Lung (tissue), 11 donors: ENCODE measurements at regions not wholly inside any gene's neighbourhood (a gene's known extent, or its start where the extent isn't known, plus 50 kb on each side); places are given as distances from the start of the nearest gene placed in this dataset.

ENCODE experiments used
- ATAC-seq: fragments of 200-7000 bp; cut with Tn5 transposase; one replicate; pipeline ENCODE4 v1.9.1; 2020; ENCODE audit warnings: moderate number of reproducible peaks; ENCODE audit not compliant: insufficient read depth, low FRiP score
- DNase-seq, 3 donors: peaks; one replicate each; pipeline ENCODE4 v3.0.0-alpha.2; 2013 to 2017
- H3K27ac ChIP-seq, 2 donors: one replicate each; pipeline ENCODE4 v1.5.1; 2013; ENCODE audit warnings: mild to moderate bottlenecking in 2 of 2, moderate library complexity in 2 of 2, control low read depth in 1 of 2, inconsistent platforms in 1 of 2, low read depth in 1 of 2, low read length in 1 of 2
- H3K27me3 ChIP-seq, 3 donors: one replicate each; pipeline ENCODE4 v1.5.1; 2013; ENCODE audit warnings: low read length in 2 of 3; ENCODE audit not compliant: control insufficient read depth in 3 of 3, insufficient read depth in 3 of 3
- H3K36me3 ChIP-seq, 4 donors: one replicate each; pipeline ENCODE4 v1.5.1; 2013; ENCODE audit warnings: low read length in 4 of 4, mild to moderate bottlenecking in 1 of 4, moderate library complexity in 1 of 4; ENCODE audit not compliant: control insufficient read depth in 4 of 4, insufficient read depth in 4 of 4
- H3K4me1 ChIP-seq, 5 donors: one replicate each; pipeline ENCODE4 v1.5.1; 2013; ENCODE audit warnings: low read length in 5 of 5, mild to moderate bottlenecking in 2 of 5, moderate library complexity in 1 of 5; ENCODE audit not compliant: control insufficient read depth in 5 of 5, insufficient read depth in 5 of 5
- H3K4me3 ChIP-seq: one replicate; pipeline ENCODE4 v1.5.1; 2013; ENCODE audit warnings: mild to moderate bottlenecking, control low read depth, moderate library complexity
- H3K9ac ChIP-seq, 2 donors: one replicate each; pipeline ENCODE4 v1.5.1; 2013; ENCODE audit warnings: low read length in 2 of 2, control low read depth in 1 of 2; ENCODE audit not compliant: insufficient read depth in 1 of 2
- H3K9me3 ChIP-seq, 4 donors: one replicate each; pipeline ENCODE4 v1.5.1; 2013; ENCODE audit warnings: low read length in 3 of 4, mild to moderate bottlenecking in 1 of 4, moderate library complexity in 1 of 4; ENCODE audit not compliant: control insufficient read depth in 4 of 4, insufficient read depth in 3 of 4
- CTCF ChIP-seq: IDR thresholded peaks from 2 replicates; pipeline ENCODE4 v1.5.1; 2012; ENCODE audit warnings: mild to moderate bottlenecking; ENCODE audit errors: control extremely low read depth, extremely low read depth
- WGBS, 2 donors: extraction: QIAGEN DNeasy Blood & Tissue Kit; methylation state at CpG; one replicate each; pipeline ENCODE4 v1.1.7; 2013; 5-methylcytosine and 5-hydroxymethylcytosine counted together
- donor health status: control.
- donor health status: control.
- donor health status: Bipolar disorder and iron deficiency.
- donor health status: healthy.
- donor health status: DM: yes; HTN: yes; CAD: no.

DNA sequence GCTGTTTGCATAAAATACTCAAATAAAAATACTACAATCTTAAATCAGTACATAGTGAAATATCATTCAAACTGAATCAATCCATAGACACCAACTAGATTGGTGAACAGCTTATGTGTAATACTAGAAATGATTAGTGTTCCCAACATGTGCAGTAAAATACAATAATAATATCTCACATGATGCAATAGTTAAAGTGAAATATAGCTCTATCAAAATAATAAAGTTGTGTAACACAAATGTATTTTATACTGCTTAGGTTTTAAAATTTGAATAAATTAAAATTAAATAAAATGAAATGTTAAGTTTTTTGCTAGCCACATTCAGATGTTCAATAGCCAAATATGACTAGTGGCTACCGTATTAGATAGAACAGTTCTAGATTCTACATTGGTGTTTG, 714.1 kb downstream of the ZNF385D start:
- Histone ChIP-seq H3K4me3 (no peak overlapping the region), H3K27me3 (no peaks in the 10 kb centered on the region), H3K4me1 (no peaks in the 10 kb centered on the region), H3K27ac (no peak overlapping the region), H3K9ac (no peak overlapping the region), H3K9me3 (no peaks in the 10 kb centered on the region), H3K36me3 (no peaks in the 10 kb centered on the region)
- no peak for TF ChIP-seq CTCF
- DNase-seq, result no peak
- no peak for ATAC-seq
- 93 to 97% methylated on average over 1 of the region's 1 CpG for WGBS, 2 donors

GRCh38 chr3:21028412-21028811, 722.6 kb downstream of the ZNF385D start:
- no peaks in the 10 kb centered on the region for H3K9me3 ChIP-seq
- no peak overlapping the region for H3K9ac ChIP-seq
- peaks cover 0 to 2% (median 0%) of the 10 kb centered on the region in 5 donors for H3K4me1 ChIP-seq
- no peak for TF ChIP-seq CTCF
- no peaks in the 10 kb centered on the region for H3K36me3 ChIP-seq
- H3K27ac ChIP-seq, result no peak overlapping the region
- no peak overlapping the region for H3K4me3 ChIP-seq
- no peak for DNase-seq
- 79 to 82% methylated on average over 5 of the region's 5 CpGs for WGBS, 2 donors
- no peak for ATAC-seq
- no peaks in the 10 kb centered on the region for H3K27me3 ChIP-seq

DNA sequence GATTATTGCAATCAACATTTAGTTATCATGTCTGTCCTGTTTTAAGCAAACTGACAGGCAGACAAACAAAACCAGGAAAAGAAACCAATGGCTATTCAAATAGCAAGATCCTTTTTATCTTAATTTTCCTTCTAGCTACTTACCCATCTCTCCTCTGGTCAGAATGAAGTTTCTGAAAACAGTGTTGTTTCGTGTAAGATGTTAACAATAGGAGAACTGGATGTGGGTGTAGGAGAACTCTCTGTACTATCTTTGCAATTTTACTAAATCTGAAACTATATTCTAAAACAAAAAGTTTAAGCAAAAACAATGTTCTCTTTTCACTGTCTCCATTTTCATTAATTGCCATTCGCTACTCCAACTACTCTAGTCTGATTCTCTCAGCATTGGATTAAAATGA, 726.4 kb downstream of the ZNF385D start:
- Histone ChIP-seq H3K27ac (no peak overlapping the region), H3K9ac (no peak overlapping the region), H3K9me3 (no peaks in the 10 kb centered on the region), H3K4me1 (peaks cover 0 to 4% (median 0%) of the 10 kb centered on the region in 5 donors), H3K36me3 (no peaks in the 10 kb centered on the region), H3K4me3 (no peak overlapping the region), H3K27me3 (no peaks in the 10 kb centered on the region)
- DNase-seq, result no peak
- TF ChIP-seq CTCF, result no peak
- no peak for ATAC-seq
- 79 to 81% methylated on average over 2 of the region's 2 CpGs for WGBS, 2 donors

DNA sequence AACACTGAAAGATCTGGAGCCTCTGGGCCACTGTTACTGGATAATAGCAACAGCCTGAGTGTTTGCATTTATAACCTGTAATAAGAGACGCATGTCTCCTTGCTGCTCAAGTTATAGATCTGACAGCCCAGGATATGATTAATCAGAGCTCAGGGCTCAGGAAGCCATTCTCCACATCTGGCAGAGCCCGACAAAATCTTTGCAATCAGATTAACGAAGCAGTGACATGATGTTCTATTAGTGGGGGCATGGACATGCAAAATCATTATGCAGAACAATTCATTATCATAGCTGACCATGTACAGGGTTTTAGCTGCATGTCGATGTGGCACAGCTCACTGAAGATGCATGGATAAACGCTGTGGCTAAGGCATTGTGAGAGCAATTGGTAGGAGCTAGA, 730.3 kb downstream of the ZNF385D start:
- no peak for ATAC-seq

More for the DNA sequence above, 730.3 kb downstream of the ZNF385D start:
- peaks cover 0 to 4% (median 0%) of the 10 kb centered on the region in 5 donors for H3K4me1 ChIP-seq
- no peaks in the 10 kb centered on the region for H3K27me3 ChIP-seq
- no peak for DNase-seq
- no peak overlapping the region for H3K27ac ChIP-seq
- no peak for TF ChIP-seq CTCF
- H3K36me3 ChIP-seq, result no peaks in the 10 kb centered on the region
- H3K9me3 ChIP-seq, result peaks cover 0 to 5% (median 0%) of the 10 kb centered on the region in 4 donors
- H3K9ac ChIP-seq, result no peak overlapping the region
- WGBS, 2 donors, result 67 to 74% methylated on average over 5 of the region's 5 CpGs
- no peak overlapping the region for H3K4me3 ChIP-seq
